ENCODE measurements at regions not wholly inside any gene's neighbourhood (a gene's known extent, or its start where the extent isn't known, plus 50 kb on each side); places are given as distances from the start of the nearest gene placed in this dataset.

DNA sequence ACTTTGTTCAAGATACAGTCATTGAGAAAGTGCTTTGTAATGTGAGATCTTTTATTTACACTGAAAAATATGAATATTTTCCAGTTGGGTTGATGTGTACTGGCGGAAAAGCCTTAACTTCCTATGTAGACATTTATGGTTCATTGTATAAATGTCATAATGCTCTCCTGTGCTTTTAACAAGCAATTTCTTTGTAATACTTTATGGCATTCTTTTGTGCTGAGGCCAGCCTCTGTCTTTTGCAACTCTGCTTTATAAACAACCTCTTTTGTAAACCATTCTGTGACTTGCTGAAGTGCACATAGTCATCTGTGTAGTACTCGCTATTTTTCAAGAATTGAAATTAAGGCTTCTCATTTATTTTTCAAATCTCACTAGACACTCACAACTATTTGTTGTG is 291.2 kb downstream of the CDH11 start:
- H3K27ac ChIP-seq: no peak overlapping the region
- no peak for TF ChIP-seq CTCF (IDR thresholded peaks at IDR 0.05)
- H3K4me3 ChIP-seq: no peak overlapping the region
- DNase-seq (ENCODE audit: low spot score): no peak

- DNase-seq (ENCODE audit: low spot score): no peak
- Histone ChIP-seq H3K4me3 (no peak overlapping the region), H3K27ac (no peak overlapping the region)
- no peak for TF ChIP-seq CTCF (IDR thresholded peaks at IDR 0.05)
Observed at GRCh38 chr16:64829678-64830077, 292.2 kb downstream of the CDH11 start.

GRCh38 chr16:64826374-64826773 is 295.5 kb downstream of the CDH11 start:
- Histone ChIP-seq H3K27ac (no peak overlapping the region), H3K4me3 (no peak overlapping the region)
- TF ChIP-seq CTCF (IDR thresholded peaks at IDR 0.05): no peak
- no peak for DNase-seq (ENCODE audit: low spot score)

DNA sequence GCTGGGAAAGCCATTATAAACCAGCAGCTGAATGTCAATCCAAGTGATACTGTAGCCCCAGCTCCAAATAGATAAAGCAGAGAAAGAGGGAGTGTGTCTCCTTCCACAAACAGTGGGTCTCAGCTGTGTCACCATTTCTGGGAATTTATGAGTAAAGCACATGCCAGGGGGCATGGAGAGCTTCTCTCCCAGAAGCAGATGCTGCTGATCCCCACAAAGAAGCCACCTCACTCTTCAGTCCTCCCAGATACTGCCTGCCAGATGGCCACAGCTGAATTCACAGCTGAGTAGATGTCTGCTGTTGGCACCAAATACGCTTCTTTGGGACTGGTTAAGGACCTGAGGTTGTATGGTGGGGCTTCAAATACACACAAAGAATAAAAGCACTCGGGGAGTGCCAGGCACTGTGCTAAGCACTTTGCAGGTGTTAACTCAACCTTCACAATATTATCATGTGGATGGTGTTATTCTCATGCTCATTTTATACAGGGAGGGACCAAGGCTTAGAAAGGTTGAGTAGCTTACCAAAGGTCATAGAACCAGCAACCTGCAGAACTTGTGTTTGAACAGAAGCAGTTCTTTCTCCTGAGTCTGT is 298.3 kb downstream of the CDH11 start:
- H3K27ac ChIP-seq: no peak overlapping the region
- no peak for TF ChIP-seq CTCF (IDR thresholded peaks at IDR 0.05)
- H3K4me3 ChIP-seq: no peak overlapping the region
- no peak for DNase-seq (ENCODE audit: low spot score)

- H3K27ac ChIP-seq: no peak overlapping the region
- H3K4me3 ChIP-seq: no peak overlapping the region
- TF ChIP-seq CTCF (IDR thresholded peaks at IDR 0.05): no peak
- DNase-seq (ENCODE audit: low spot score): no peak
Observed at GRCh38 chr16:64809876-64810629, 311.8 kb downstream of the CDH11 start.

GRCh38 chr16:64808474-64808873 is 313.4 kb downstream of the CDH11 start:
- TF ChIP-seq CTCF (IDR thresholded peaks at IDR 0.05): no peak
- no peak for DNase-seq (ENCODE audit: low spot score)
- Histone ChIP-seq H3K4me3 (no peak overlapping the region), H3K27ac (no peak overlapping the region)

GRCh38 chr16:64791756-64792155 is 330.1 kb downstream of the CDH11 start:
- TF ChIP-seq CTCF (IDR thresholded peaks at IDR 0.05): no peak
- DNase-seq (ENCODE audit: low spot score): no peak
- Histone ChIP-seq H3K27ac (no peak overlapping the region), H3K4me3 (no peak overlapping the region)
